ENCODE measurements at regions not wholly inside any gene's neighbourhood (a gene's known extent, or its start where the extent isn't known, plus 50 kb on each side); places are given as distances from the start of the nearest gene placed in this dataset.
A peak's percentile ranks its signal among the peaks of the same experiment; 100 is the strongest.

DNA sequence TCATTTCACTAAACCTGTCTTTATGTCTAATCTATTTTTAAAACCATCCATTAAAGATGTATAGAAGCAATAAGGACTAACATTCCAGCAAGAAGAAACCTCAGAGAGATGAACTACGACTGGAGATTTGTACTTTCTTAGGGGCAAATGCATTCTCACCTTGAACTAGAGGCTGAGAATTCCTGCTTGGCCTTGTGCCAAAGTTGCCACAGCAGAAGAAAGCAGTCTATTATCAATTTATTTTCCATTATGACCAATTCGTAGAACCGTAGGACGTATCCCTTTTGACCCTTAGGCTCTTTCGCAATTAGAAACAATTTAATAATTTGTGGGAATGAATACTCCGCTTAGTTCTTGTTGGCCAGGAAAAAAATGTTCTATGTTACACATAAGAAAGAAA lies 1647.4 kb upstream of the CDH9 start:
- TF ChIP-seq, protein P1, sequence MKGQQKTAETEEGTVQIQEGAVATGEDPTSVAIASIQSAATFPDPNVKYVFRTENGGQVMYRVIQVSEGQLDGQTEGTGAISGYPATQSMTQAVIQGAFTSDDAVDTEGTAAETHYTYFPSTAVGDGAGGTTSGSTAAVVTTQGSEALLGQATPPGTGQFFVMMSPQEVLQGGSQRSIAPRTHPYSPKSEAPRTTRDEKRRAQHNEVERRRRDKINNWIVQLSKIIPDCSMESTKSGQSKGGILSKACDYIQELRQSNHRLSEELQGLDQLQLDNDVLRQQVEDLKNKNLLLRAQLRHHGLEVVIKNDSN (IDR thresholded peaks at IDR 0.05) = no peak
- TF ChIP-seq ZBTB7A (IDR thresholded peaks at IDR 0.05; ENCODE audit: low read depth) = no peak
- TF ChIP-seq FOXM1 (IDR thresholded peaks at IDR 0.05; ENCODE audit: borderline replicate concordance, low read depth) = no peak
- TF ChIP-seq NFIC (IDR thresholded peaks at IDR 0.05) = peak; percentile 54; the same call in 1 of the 2 replicates

DNA sequence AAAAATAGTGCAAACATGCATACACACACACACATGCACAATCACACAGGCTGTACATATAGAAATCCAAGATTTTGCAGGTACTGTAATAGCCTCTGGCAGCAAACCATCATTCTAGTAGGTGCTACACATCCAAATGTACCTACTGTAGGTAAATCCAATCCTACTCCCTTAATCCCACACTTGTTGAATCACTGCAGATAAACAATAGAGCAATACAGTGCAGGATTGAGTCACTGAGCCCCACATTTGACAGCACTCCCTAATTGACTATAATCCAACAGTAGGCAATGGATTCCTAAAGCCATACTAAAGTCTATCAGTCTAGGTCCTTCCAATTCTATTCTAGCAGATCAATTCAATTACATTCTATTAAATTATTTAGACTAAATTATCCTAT lies 1640.5 kb upstream of the CDH9 start:
- TF ChIP-seq RAD21 (IDR thresholded peaks at IDR 0.05; ENCODE audit: low read depth) = no peak
- TF ChIP-seq, protein P2, sequence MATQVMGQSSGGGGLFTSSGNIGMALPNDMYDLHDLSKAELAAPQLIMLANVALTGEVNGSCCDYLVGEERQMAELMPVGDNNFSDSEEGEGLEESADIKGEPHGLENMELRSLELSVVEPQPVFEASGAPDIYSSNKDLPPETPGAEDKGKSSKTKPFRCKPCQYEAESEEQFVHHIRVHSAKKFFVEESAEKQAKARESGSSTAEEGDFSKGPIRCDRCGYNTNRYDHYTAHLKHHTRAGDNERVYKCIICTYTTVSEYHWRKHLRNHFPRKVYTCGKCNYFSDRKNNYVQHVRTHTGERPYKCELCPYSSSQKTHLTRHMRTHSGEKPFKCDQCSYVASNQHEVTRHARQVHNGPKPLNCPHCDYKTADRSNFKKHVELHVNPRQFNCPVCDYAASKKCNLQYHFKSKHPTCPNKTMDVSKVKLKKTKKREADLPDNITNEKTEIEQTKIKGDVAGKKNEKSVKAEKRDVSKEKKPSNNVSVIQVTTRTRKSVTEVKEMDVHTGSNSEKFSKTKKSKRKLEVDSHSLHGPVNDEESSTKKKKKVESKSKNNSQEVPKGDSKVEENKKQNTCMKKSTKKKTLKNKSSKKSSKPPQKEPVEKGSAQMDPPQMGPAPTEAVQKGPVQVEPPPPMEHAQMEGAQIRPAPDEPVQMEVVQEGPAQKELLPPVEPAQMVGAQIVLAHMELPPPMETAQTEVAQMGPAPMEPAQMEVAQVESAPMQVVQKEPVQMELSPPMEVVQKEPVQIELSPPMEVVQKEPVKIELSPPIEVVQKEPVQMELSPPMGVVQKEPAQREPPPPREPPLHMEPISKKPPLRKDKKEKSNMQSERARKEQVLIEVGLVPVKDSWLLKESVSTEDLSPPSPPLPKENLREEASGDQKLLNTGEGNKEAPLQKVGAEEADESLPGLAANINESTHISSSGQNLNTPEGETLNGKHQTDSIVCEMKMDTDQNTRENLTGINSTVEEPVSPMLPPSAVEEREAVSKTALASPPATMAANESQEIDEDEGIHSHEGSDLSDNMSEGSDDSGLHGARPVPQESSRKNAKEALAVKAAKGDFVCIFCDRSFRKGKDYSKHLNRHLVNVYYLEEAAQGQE (IDR thresholded peaks at IDR 0.05; ENCODE audit: low read depth) = no peak

DNA sequence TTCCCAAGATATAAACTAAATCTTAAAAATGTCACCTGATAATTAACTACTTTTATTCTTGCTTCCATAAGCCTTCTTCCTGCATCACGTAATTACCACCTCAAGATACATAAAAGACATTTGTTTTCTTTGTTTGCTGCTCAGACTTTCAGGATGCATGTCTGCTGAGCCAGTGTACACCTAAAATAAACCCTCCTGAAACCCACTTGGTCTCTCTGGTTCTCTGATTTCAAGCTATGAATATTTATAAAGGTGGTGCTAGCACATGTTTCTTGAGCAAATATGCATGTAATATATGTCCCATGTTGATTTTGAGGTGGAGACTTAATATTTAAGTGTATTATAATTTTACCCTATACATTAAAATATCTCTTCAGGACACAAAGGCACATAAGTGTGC lies 1627.7 kb upstream of the CDH9 start:
- TF ChIP-seq TAF1 (IDR thresholded peaks at IDR 0.05; ENCODE audit: low read depth) (no peak), FOXM1 (IDR thresholded peaks at IDR 0.05; ENCODE audit: borderline replicate concordance, low read depth) (no peak), TEAD4 (IDR thresholded peaks at IDR 0.05) (no peak), EP300 (IDR thresholded peaks at IDR 0.05; ENCODE audit: borderline replicate concordance) (no peak), CEBPB (IDR thresholded peaks at IDR 0.05) (no peak), CREB1 (IDR thresholded peaks at IDR 0.05; ENCODE audit: low read depth) (no peak), YY1 (IDR thresholded peaks at IDR 0.05; ENCODE audit: low read depth) (no peak), NFIC (IDR thresholded peaks at IDR 0.05) (no peak), TCF12 (IDR thresholded peaks at IDR 0.05; ENCODE audit: low read depth) (no peak), RAD21 (IDR thresholded peaks at IDR 0.05; ENCODE audit: low read depth) (no peak), ZBTB7A (IDR thresholded peaks at IDR 0.05; ENCODE audit: low read depth) (no peak), EGR1 (IDR thresholded peaks at IDR 0.05) (no peak)
- TF ChIP-seq, protein P2 (IDR thresholded peaks at IDR 0.05; ENCODE audit: low read depth) = no peak
- TF ChIP-seq, protein P1 (IDR thresholded peaks at IDR 0.05) = no peak
- TF ChIP-seq, protein P3, sequence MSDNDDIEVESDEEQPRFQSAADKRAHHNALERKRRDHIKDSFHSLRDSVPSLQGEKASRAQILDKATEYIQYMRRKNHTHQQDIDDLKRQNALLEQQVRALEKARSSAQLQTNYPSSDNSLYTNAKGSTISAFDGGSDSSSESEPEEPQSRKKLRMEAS (IDR thresholded peaks at IDR 0.05) = no peak

DNA sequence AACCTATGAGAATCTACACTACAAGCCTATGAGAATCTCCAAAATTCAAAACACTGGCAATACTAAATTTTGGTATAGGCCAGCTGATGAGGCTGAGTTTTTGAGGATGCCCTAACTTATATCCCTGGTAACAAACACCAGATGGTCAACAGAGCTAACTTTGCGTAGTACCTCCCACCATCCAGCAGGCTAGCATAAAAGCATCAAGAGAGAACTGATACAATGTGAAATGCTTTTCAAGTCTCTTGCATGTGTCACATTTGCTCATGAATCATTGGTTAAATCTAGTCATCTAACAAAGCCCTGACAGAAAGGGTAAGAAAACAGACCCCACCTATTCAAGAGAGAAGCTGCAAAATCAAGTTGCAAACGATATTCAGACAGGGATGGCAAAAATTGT lies 1609.7 kb upstream of the CDH9 start:
- TF ChIP-seq NFIC (IDR thresholded peaks at IDR 0.05) = no peak
- TF ChIP-seq TCF12 (IDR thresholded peaks at IDR 0.05; ENCODE audit: low read depth) = no peak
- no peak for TF ChIP-seq RAD21 (IDR thresholded peaks at IDR 0.05; ENCODE audit: low read depth)
- TF ChIP-seq YY1 (IDR thresholded peaks at IDR 0.05; ENCODE audit: low read depth) = no peak
- TF ChIP-seq EP300 (IDR thresholded peaks at IDR 0.05; ENCODE audit: borderline replicate concordance) = no peak
- TF ChIP-seq CEBPB (IDR thresholded peaks at IDR 0.05) = no peak
- no peak for TF ChIP-seq ZBTB7A (IDR thresholded peaks at IDR 0.05; ENCODE audit: low read depth)
- no peak for TF ChIP-seq CREB1 (IDR thresholded peaks at IDR 0.05; ENCODE audit: low read depth)
- no peak for TF ChIP-seq EGR1 (IDR thresholded peaks at IDR 0.05)
- no peak for TF ChIP-seq FOXM1 (IDR thresholded peaks at IDR 0.05; ENCODE audit: borderline replicate concordance, low read depth)
- TF ChIP-seq, protein P1 (IDR thresholded peaks at IDR 0.05) = no peak
- TF ChIP-seq TEAD4 (IDR thresholded peaks at IDR 0.05) = no peak
- TF ChIP-seq, protein P2 (IDR thresholded peaks at IDR 0.05; ENCODE audit: low read depth) = no peak

DNA sequence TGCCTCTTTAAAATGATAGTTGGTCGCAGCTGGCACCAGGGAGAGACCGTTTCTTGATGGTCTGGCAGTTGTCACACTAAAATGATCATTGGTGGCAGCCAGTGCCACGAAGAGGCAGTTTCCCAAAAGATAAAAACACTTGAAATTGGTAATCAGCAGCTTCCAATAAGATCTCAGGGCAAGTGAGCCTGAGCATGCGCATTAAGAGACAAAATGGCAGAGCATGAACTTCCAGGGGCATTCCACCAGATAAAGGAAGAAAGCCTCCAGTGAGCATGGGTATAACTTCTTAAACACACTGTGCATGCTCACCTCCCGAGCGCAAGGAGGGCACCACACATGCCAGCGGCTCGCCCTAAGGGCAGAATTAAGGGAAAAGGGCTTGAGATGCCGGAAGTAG lies 1594.2 kb upstream of the CDH9 start:
- TF ChIP-seq CREB1 (IDR thresholded peaks at IDR 0.05; ENCODE audit: low read depth) (no peak), ZBTB7A (IDR thresholded peaks at IDR 0.05; ENCODE audit: low read depth) (no peak), RAD21 (IDR thresholded peaks at IDR 0.05; ENCODE audit: low read depth) (no peak), EGR1 (IDR thresholded peaks at IDR 0.05) (no peak), CEBPB (IDR thresholded peaks at IDR 0.05) (no peak), EP300 (IDR thresholded peaks at IDR 0.05; ENCODE audit: borderline replicate concordance) (no peak), TAF1 (IDR thresholded peaks at IDR 0.05; ENCODE audit: low read depth) (no peak), TEAD4 (IDR thresholded peaks at IDR 0.05) (no peak), FOXM1 (IDR thresholded peaks at IDR 0.05; ENCODE audit: borderline replicate concordance, low read depth) (no peak), TCF12 (IDR thresholded peaks at IDR 0.05; ENCODE audit: low read depth) (no peak), NFIC (IDR thresholded peaks at IDR 0.05) (no peak), YY1 (IDR thresholded peaks at IDR 0.05; ENCODE audit: low read depth) (no peak)
- TF ChIP-seq, protein P1 (IDR thresholded peaks at IDR 0.05) = no peak
- TF ChIP-seq, protein P2 (IDR thresholded peaks at IDR 0.05; ENCODE audit: low read depth) = no peak
- TF ChIP-seq, protein P3 (IDR thresholded peaks at IDR 0.05) = no peak

Data from Ishikawa (cell line).